Panc1 (cell line): ENCODE measurements at regions not wholly inside any gene's neighbourhood (a gene's known extent, or its start where the extent isn't known, plus 50 kb on each side); places are given as distances from the start of the nearest gene placed in this dataset.

Source experiments
- ATAC-seq: fragments of 200-7000 bp; cut with Tn5 transposase; 2 replicates; pipeline ENCODE4 v1.9.1; 2020; ENCODE audit warnings: mild to moderate bottlenecking, moderate library complexity
- BruUV-seq: library from RNA; stranded (reverse); fragments of 400-500 nt; replicated peaks from 2 replicates; lab custom pipeline; 2021; lab: Mats Ljungman, UMichigan
- CTCF ChIA-PET: fragments of 300-600 bp; sonication (Branson Sonifier 250); formaldehyde crosslinking; loops from one replicate; lab custom pipeline; 2022; ENCODE audit warnings: antibody characterized with exemption; lab: Charles Lee
- POLR2A ChIA-PET: fragments of 300-600 bp; sonication (Branson Sonifier 250); formaldehyde crosslinking; loops from one replicate; lab custom pipeline; 2022; ENCODE audit warnings: antibody characterized with exemption; lab: Charles Lee
- DNase-seq: peaks from one replicate; pipeline ENCODE4 v3.0.0-alpha.2; 2010; ENCODE audit warnings: low read depth, low spot score
- H3K27ac ChIP-seq: 2 replicates; pipeline ENCODE4 v1.5.1; 2011; ENCODE audit warnings: mild to moderate bottlenecking, low read length, inconsistent platforms
- H3K27me3 ChIP-seq: fragments of 200-500 bp; sonication (Bioruptor generic); 2 replicates; pipeline ENCODE4 v1.6.0; 2014; ENCODE audit warnings: low read length, inconsistent platforms; ENCODE audit not compliant: control insufficient read depth, insufficient read depth
- H3K36me3 ChIP-seq: fragments of 200-500 bp; sonication (Bioruptor generic); 2 replicates; pipeline ENCODE4 v1.5.1; 2014; ENCODE audit warnings: inconsistent platforms, mild to moderate bottlenecking, low read length, moderate library complexity; ENCODE audit not compliant: control insufficient read depth, insufficient read depth
- H3K4me1 ChIP-seq: 2 replicates; pipeline ENCODE4 v1.5.1; 2011; ENCODE audit warnings: inconsistent platforms, mild to moderate bottlenecking, low read length, moderate library complexity; ENCODE audit not compliant: control insufficient read depth, insufficient read depth
- H3K4me3 ChIP-seq, 2 experiments: 2 replicates each; pipeline ENCODE4 v1.5.1; 2011 to 2012; ENCODE audit warnings: low read depth in 2 of 2, low read length in 2 of 2, mild to moderate bottlenecking in 2 of 2, inconsistent platforms in 1 of 2, moderate library complexity in 1 of 2
- H3K9me3 ChIP-seq: fragments of 200-500 bp; sonication (Bioruptor generic); 2 replicates; pipeline ENCODE4 v1.5.1; 2014; ENCODE audit warnings: low read depth, mild to moderate bottlenecking, inconsistent platforms, low read length, moderate library complexity; ENCODE audit not compliant: control insufficient read depth, insufficient read depth
- POLR2AphosphoS5 ChIP-seq: IDR thresholded peaks from 2 replicates; pipeline ENCODE4 v1.6.1; 2012; ENCODE audit warnings: mild to moderate bottlenecking, low read depth, low read length, moderate library complexity
- SIN3A ChIP-seq: IDR thresholded peaks from 2 replicates; pipeline ENCODE4 v1.6.1; 2012; ENCODE audit warnings: low read depth, mild to moderate bottlenecking, low read length, moderate library complexity, borderline replicate concordance; ENCODE audit not compliant: insufficient read depth
- TCF7L2 ChIP-seq: IDR thresholded peaks from 2 replicates; pipeline ENCODE4 v1.6.1; 2011; ENCODE audit warnings: mild to moderate bottlenecking, low read depth, low read length, inconsistent platforms
- in situ Hi-C: cut with HindIII; loops from 2 replicates; pipeline ENCODE4 v1.10.0; 2016; ENCODE audit warnings: low sequenced_read_pairs, low pct_unique_long_range_greater_than_20kb
- intact Hi-C: fragments of 100-400 bp; cut with micrococcal nuclease; formaldehyde crosslinking; loops from one replicate; pipeline ENCODE4 v1.10.0; 2022; ENCODE audit not compliant: unreplicated experiment
- TF ChIP-seq, protein P1 (sequence below), 2 experiments: IDR thresholded peaks; 2 replicates each; pipeline ENCODE4 v1.6.1; 2011 to 2012; ENCODE audit warnings: low read depth in 2 of 2, control low read depth in 1 of 2, low read length in 1 of 2, mild to moderate bottlenecking in 1 of 2, moderate library complexity in 1 of 2; ENCODE audit not compliant: insufficient read depth in 1 of 2
- TF ChIP-seq, protein P2 (sequence below): fragments of 450-650 bp; IDR thresholded peaks from 2 replicates; pipeline ENCODE4 v1.5.1; 2017; ENCODE audit warnings: mild to moderate bottlenecking

DNA sequence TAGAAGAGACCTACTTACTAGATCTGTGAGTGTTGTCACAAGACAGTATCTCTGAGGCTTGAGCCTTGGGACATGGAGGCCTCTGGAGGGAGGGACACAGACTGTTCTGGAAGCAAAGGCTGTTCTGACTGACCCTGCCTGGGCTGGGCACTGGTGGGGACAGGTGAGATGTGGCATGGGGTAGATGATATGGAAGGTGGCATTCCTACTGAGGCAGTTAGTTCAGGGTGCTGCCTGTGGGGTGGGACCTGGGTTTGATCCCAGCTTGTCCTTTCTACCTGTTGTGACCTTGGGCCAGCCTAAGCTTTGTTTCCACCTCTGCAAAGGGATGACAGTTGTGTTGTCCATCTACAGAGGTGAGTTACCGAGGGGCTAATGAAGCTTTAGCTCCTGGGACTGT lies 140.2 kb downstream of the C9orf50 start:
- POLR2A ChIA-PET = no interaction called here
- Histone ChIP-seq H3K4me1 (peaks cover 69% of the 10 kb centered on the region), H3K36me3 (no peaks in the 10 kb centered on the region), H3K27me3 (no peaks in the 10 kb centered on the region), H3K4me3 (no peak overlapping the region), H3K27ac (peak overlapping the region; percentile 90), H3K9me3 (no peaks in the 10 kb centered on the region)
- DNase-seq (no peak), ATAC-seq (no peak)
- no TSS peak for BruUV-seq
- intact Hi-C loops = loop anchor here (10.0 kb wide), 1 partner anchor 66 kb away; no protein-coding TSS in a partner anchor
- CTCF ChIA-PET = interaction anchor here (0.6 to 0.7 kb wide), 2 partner anchors 20 to 719 kb away, joined by 3 read pairs; no protein-coding TSS in a partner anchor
- in situ Hi-C loops = no loop called here
- TF ChIP-seq SIN3A = no peak
- TF ChIP-seq, protein P1, sequence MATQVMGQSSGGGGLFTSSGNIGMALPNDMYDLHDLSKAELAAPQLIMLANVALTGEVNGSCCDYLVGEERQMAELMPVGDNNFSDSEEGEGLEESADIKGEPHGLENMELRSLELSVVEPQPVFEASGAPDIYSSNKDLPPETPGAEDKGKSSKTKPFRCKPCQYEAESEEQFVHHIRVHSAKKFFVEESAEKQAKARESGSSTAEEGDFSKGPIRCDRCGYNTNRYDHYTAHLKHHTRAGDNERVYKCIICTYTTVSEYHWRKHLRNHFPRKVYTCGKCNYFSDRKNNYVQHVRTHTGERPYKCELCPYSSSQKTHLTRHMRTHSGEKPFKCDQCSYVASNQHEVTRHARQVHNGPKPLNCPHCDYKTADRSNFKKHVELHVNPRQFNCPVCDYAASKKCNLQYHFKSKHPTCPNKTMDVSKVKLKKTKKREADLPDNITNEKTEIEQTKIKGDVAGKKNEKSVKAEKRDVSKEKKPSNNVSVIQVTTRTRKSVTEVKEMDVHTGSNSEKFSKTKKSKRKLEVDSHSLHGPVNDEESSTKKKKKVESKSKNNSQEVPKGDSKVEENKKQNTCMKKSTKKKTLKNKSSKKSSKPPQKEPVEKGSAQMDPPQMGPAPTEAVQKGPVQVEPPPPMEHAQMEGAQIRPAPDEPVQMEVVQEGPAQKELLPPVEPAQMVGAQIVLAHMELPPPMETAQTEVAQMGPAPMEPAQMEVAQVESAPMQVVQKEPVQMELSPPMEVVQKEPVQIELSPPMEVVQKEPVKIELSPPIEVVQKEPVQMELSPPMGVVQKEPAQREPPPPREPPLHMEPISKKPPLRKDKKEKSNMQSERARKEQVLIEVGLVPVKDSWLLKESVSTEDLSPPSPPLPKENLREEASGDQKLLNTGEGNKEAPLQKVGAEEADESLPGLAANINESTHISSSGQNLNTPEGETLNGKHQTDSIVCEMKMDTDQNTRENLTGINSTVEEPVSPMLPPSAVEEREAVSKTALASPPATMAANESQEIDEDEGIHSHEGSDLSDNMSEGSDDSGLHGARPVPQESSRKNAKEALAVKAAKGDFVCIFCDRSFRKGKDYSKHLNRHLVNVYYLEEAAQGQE (IDR thresholded peaks at IDR 0.05; ENCODE audit: insufficient read depth in 1 of 2, low read depth in 2 of 2, low read length in 1 of 2) = no peak
- TF ChIP-seq, protein P2, sequence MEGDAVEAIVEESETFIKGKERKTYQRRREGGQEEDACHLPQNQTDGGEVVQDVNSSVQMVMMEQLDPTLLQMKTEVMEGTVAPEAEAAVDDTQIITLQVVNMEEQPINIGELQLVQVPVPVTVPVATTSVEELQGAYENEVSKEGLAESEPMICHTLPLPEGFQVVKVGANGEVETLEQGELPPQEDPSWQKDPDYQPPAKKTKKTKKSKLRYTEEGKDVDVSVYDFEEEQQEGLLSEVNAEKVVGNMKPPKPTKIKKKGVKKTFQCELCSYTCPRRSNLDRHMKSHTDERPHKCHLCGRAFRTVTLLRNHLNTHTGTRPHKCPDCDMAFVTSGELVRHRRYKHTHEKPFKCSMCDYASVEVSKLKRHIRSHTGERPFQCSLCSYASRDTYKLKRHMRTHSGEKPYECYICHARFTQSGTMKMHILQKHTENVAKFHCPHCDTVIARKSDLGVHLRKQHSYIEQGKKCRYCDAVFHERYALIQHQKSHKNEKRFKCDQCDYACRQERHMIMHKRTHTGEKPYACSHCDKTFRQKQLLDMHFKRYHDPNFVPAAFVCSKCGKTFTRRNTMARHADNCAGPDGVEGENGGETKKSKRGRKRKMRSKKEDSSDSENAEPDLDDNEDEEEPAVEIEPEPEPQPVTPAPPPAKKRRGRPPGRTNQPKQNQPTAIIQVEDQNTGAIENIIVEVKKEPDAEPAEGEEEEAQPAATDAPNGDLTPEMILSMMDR = no peak
- no peak for TF ChIP-seq POLR2AphosphoS5
- TF ChIP-seq TCF7L2 = no peak

DNA sequence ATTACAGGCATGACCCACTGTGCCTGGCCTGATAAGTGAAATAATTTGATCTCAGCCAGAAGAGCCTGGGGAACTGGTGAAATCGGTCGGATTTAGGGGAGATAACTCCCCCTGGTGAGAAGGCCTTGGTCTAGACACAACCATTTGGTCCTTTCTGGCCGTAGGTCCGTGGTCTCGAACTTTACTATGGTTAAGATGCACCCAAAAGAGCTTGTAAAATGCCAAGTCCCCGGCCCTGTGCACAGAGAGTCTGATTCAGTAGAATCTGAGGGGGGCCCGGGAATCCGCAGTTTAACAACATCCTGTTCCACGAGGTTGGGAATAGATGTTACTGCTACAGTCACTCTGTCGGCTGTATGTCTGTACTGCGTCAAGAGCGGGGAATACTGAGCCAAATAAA lies 140.7 kb downstream of the C9orf50 start:
- DNase-seq (no peak), ATAC-seq (no peak)
- no peak for TF ChIP-seq POLR2AphosphoS5
- no peak for TF ChIP-seq SIN3A
- TF ChIP-seq, protein P2 = no peak; the same call in 1 of the 2 replicates
- TF ChIP-seq, protein P1 (IDR thresholded peaks at IDR 0.05; ENCODE audit: insufficient read depth in 1 of 2, low read depth in 2 of 2, low read length in 1 of 2) = no peak
- TF ChIP-seq TCF7L2 = no peak
- Histone ChIP-seq H3K9me3 (peaks cover under 1% of the 10 kb centered on the region; the same call in 1 of the 2 replicates), H3K27me3 (no peaks in the 10 kb centered on the region), H3K27ac (peak overlapping the region; percentile 90), H3K36me3 (no peaks in the 10 kb centered on the region), H3K4me3 (no peak overlapping the region), H3K4me1 (peaks cover 64% of the 10 kb centered on the region)
- intact Hi-C loops (loop anchor here (10.0 kb wide), 1 partner anchor 65 kb away; no protein-coding TSS in a partner anchor), in situ Hi-C loops (no loop called here)
- POLR2A ChIA-PET = interaction anchor here (0.5 kb wide), 1 partner anchor 13 kb away, joined by 5 read pairs; no protein-coding TSS in a partner anchor
- CTCF ChIA-PET = interaction anchor here (0.7 kb wide), 1 partner anchor 718 kb away, joined by 3 read pairs; no protein-coding TSS in a partner anchor
- BruUV-seq = no TSS peak
